Body of pancreas (tissue), 4 donors: ENCODE measurements at regions not wholly inside any gene's neighbourhood (a gene's known extent, or its start where the extent isn't known, plus 50 kb on each side); places are given as distances from the start of the nearest gene placed in this dataset.

Experiments
- CTCF ChIP-seq, 7 experiments: fragments of 450-650 bp in 4 of 7; fragments of 200-600 bp in 3 of 7; sonication (generic) in 3 of 7; IDR thresholded peaks; one replicate each; pipeline ENCODE4 v1.5.1; 2016 to 2019; ENCODE audit warnings: antibody characterized with exemption in 7 of 7
- POLR2A ChIP-seq, 3 donors: fragments of 450-650 bp; IDR thresholded peaks; one replicate each; pipeline ENCODE4 v1.6.1; 2016; ENCODE audit warnings: antibody characterized with exemption in 3 of 3, mild to moderate bottlenecking in 2 of 3

DNA sequence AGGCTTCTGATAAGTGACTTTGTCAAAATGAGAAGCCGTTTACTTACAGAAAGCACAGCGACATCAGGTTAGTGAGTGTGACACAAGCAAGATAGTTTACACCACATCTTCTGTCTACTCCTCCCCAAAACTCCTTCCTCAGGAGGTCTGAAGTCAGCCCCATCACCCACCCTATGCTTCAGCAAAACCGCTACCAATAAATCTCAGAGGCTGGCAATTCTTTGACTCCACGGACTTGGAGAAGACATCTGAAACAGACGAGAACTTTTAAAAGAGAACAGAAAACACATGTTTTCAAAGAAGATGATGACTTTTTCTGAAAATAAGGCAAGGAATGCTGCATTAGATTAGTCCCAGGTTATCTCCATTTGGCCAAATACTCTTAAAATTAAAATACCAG, 261.1 kb downstream of the TBC1D4 start:
- TF ChIP-seq POLR2A (IDR thresholded peaks at IDR 0.05) (no peak), CTCF (IDR thresholded peaks at IDR 0.05) (no peak)
